GM19238 (cell line): ENCODE measurements at regions not wholly inside any gene's neighbourhood (a gene's known extent, or its start where the extent isn't known, plus 50 kb on each side); places are given as distances from the start of the nearest gene placed in this dataset.
A peak's percentile ranks its signal among the peaks of the same experiment; 100 is the strongest.
"Not testable (repeated sequence)": the region's sequence is repeated elsewhere in the genome, so short reads cannot be mapped to it uniquely, and the experiment has no call there.

Source experiments
- DNase-seq: peaks from one replicate; pipeline ENCODE4 v3.0.0; 2011; ENCODE audit warnings: low spot score; ENCODE audit not compliant: insufficient read length

DNA sequence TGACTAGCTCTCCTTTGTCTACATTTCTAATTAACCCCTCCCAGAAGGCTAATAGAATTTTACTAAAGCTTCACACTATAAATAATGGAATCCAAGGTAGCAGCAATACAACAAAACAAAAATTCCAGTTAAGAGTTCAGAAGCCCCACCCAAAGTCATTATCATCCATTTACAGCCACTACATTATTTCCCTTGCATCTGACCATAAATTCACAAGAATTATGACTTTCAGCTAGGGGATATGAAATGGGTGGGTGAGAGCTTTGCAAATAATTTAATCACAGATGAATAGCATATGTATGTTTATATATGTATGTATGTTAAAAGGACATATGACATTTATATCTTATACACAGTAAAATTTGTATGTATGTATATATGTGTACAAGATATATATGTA, 65.3 kb upstream of the PTGDR start:
- no peak for DNase-seq

DNA sequence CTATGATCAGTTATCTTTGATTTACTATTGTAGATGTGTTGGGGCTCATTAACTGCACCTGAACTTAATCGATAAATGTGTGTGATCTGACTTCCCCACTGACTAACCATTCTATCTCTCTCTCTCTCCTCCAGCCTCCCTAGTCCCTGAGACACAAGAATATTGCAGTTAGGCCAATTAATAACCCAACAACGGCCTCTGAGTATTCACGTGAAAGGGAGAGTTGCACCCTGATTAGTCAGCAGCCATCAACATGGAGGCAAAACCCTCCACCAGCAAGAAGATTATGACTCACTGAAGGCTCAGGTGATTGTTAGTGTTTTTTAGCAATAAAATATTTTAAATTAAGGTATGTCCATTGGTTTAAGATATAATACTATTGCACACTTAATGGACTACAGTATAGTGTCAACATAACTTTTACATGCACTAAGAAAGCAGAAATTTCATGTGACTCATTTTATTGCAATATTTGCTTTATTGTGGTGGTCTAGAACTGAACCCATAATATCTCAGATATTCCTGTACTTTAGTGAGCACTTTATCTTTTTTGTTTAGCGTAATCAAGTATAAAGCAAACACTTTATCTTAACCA, 77.1 kb upstream of the PTGDR start:
- DNase-seq = no peak

DNA sequence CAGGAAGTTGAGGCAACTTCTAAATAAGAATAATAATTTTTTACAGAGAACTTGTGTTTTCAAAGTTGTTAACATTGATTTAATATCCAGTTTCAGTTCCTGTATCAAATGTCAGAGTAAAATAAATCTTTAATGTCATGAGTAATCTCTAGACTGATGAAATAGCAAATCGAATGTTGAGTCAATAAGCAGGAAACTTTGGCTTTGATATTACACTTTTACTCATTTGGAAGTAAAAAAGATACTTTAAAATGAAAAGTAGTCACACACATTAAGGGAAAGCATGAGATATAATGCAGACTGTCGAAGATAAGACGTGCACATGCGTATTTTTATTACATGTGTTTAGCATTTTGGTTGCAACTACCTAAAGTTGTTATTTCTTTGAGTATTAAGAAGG, 78.2 kb upstream of the PTGDR start:
- DNase-seq = no peak

DNA sequence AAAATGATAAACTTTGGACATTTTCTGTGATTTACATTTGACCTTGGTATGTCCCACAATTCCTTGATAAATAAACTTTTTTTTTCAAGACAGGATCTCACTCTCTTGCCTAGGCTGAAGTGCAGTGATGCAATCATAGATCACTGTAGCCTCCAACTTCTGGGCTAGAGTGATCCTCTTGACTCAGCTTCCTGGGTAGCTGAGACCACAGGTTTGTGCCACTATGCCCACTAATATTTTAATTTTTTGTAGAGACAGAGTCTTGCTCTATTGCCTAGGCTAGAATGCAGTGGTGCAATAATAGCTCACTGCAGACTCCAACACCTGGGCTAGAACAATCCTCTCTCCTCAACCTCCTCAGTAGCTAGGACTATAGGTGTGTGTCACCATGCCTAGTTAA, 79.1 kb upstream of the PTGDR start:
- DNase-seq = no peak

DNA sequence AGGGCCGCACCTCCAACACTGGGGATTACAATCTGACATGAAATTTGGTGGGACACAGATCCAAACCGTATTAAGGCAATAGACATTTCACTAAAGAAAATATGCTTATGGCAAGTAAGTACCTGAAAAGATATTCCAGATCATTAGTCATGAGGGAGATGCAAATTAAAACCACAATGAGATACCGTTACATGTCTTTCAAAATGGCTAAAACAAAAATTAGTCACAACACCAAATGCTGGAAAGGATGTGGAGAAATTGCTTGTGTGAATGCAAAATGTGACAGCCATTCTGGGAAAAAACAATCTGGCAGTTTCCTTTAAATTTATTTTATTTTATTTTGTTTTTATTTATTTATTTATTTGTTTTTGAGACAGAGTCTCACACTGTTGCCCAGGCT, 82.3 kb upstream of the PTGDR start:
- DNase-seq = no peak

DNA sequence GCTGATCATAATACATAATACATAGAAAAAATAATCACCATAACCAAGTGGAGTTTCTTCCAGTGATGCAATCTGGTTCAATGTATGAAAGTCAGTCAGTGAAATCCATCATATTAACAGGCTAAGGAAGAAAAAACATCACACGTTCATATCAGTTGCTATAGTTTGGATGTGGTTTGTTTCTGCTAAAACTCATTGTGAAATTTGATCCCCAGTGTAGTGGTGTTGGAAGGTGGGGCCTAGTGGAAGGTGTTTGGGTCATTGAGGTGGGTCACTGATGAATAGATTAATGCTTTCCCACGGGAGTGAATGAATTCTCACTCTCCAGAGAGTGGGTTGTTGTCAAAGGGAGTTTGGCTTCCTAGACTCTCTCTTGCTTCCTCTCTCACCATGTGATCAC, 84.6 kb upstream of the PTGDR start:
- DNase-seq = no peak

DNA sequence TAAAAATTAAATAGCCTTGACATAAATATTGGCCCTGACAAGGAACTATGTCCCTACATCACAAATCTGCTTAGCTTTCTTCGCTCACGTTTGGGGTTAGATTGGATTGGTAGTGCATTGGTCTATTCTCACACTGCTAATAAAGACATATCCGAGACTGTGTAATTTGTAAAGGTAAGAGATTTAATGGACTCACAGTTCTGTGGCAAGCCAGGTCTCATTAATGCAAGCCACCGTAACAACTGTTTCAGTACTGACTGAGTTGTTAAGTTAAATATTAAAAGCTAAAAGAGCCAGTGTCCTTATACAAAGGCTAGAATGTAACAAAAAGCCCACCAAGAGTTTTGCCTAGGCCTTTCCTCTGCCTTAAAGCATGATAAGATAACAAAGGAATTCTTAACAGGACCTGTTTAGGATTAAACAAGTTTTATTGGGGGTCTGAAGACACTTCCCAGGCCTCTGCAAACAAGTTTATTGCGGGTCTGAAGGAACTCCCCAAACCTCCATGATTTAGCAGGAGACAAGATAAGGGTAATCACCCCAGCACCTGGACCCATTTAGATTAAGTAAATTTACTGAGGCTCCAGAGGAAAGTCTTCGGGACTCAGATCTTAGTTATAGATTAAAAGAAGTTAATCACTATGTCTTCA, 88.2 kb upstream of the PTGDR start:
- no peak for DNase-seq

DNA sequence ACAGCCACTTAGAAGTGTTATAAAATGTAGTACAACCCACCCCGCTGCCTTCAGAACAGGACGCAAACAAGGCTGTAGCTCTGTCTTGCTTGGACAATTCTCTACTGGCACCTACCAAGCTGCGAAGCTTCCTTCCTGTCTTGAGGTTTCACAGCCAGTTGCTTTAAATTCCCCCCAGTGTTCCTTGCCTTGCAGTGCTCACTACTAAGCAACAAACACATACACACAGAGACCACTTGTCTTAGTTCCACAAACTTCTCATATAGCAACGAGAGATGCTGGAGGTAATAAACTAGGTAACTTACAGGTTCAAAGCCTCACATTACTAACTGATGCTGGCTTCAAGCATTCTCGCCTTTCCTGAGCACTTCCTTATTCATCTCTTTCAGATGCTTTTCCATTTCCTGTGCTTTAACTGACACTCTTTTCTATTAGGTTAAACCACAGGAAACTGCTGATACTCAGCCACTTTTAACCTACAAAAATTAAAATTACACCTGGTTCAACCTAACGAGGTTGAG, 91.5 kb upstream of the PTGDR start:
- DNase-seq = peak; percentile 26

DNA sequence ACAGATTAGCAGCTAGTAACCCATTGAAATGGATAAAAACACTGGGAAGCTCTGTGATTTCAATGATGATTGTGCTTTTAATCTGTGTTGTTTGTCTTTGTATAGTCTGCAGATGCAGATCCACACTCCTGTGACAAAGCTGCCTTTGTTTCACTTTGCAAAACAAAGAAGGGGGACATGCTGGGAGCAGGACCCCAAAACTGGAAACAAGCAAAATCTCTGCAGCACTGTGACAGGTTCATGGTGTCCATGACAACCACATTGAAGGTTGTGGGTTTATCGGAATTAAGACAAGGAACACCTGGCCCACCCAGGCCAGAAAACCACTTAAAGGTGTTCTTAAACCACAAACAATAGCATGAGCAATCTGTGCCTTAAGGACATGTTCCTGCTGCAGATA, 95.6 kb upstream of the PTGDR start:
- DNase-seq = not testable (repeated sequence)

DNA sequence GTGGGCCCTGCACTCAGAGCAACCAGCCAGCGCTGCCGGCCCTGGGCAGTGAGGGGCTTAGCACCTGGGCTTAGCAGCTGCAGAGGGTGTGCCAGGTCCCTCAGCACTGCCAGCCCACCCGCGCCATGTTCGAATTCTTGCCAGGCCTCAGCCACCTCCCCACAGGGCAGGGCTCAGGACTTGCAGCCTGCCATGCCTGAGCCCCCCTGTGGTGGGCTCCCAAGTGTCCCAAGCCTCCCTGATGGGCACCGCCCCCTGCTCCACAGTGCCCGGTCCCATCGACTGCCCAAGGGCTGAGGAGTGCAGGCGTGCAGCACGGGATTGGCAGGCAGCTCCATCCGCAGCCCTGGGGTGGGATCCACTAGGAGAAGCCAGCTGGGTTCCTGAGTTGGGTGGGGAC, 98.0 kb upstream of the NID2 start:
- DNase-seq = no peak

DNA sequence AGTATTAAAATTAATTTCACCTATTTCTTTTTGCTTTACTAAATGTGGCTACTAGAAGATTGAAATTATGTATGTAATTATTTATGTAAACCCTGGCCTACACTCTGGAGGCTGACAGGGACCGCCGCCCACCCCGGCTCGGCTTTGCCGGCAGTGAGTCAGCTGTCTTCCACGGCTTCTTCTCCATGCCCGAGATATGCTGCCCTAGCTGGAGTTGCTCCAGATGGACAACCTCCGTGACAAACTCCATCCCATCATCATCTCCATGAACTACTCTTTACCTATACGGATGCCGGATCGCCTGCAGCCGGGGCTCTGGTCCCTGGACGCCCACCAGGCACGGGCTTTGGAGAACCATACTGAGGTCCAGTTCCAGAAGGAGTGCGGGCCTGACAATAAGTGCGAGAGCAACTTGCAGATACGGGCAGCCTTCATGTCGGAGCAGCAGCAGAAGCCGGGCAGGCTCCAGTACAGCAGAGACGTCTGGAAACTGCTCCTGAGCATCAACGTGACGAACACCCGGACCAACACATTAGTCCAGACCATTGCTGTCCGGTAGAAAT, 86.9 kb upstream of the NID2 start:
- DNase-seq = no peak

DNA sequence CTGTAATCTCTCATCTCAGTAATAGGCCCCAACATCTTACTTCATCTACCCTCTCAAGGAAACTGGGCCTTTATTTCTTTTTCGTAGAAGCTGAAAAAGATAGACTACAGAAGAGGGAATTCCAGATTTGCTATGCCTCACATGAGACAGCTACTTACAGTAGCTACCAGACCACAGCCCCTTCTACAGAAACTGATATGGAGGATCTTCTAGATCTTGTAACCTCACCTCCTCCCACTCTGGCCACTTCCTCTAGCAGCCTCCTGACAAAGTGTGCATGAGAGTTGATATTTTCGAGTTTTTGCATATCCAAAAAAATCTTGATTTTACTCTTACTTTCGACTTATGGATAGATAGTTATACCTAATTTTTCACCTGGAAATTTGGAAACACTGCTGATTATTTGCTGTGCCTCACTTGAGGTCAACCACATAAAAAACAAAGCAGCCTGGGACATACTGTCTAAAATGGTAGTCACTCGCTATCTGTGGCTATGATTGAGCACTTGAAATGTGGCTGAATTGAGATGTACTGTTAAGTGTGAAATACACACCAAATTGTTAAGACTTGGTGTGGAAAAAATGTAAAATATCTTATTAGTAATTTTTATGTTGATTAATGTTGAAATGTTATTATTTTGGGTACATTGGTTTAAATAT, 86.3 kb upstream of the NID2 start:
- no peak for DNase-seq

DNA sequence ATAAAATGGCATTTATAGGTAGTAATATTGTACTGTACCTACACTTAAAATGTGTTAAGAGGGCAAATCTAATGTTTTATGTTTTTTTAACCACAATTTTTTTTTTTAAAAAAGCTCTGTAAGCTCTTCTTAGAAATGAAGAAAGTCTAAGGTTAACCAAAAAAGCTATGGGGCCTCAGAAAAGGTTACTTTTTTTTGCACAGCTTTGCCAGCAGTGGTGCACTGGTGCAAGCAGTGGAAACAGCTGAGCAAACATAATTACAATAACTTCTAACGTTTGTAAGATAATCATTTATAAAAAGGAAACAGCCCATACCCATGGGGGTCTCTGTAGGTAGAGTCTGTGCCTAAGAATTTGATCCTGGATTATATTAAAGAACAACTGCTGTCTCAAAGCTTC, 85.1 kb upstream of the NID2 start:
- DNase-seq = no peak

DNA sequence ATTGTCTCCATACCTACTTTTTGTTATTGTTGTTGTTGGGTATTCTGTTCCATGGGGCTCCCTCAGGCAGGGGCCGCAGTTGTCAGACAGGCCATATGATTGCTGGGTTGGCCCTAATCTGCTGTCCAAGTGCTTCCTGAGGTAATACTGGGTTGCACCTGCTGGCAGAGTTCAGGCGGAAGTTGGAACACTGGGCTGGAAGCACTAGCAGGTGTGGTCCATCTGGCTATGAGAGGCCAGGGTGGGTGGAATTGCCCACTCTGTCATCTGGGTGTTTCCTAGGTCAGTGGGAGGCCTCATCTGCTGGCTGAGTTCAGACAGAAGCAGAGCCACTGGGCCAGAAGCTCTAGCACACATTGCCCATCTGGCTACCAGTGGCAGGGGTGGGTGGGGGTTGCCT, 81.3 kb upstream of the NID2 start:
- no peak for DNase-seq

DNA sequence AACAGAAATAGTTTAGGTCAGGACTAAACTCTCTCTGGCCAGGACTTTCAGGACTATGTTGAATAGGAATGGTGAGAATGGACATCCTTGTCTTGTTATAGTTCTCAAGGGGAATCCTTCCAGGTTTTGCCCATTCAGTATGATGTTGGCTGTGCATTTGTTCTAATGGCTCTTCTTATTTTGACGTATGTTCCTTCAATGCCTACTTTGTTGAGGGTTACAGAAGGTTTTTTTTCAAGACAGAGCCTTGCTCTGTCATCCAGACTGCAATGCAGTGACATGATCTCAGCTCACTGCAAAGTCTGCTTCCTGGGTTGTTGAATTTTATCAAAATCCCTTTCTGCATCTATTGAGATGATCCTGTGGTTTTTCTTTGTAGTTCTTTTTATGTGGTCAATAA, 79.5 kb upstream of the NID2 start:
- no peak for DNase-seq

DNA sequence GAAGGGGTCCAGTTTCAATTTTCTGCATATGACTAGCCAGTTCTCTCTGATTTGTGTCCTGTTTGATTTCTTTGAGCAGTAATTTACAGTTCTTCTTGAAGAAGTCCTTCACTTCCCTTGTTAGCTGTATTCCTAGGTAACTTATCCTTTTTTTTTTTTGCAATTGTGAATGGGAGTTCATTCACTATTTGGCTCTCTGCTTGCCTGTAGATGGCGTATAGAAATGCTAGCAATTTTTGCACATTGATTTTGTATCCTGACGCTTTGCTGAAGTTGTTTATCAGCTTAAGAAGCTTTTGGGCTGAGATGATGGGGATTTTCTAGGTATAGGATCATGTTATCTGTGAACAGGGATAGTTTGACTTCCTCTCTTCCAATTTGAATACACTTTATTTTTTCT, 77.6 kb upstream of the NID2 start:
- no peak for DNase-seq

DNA sequence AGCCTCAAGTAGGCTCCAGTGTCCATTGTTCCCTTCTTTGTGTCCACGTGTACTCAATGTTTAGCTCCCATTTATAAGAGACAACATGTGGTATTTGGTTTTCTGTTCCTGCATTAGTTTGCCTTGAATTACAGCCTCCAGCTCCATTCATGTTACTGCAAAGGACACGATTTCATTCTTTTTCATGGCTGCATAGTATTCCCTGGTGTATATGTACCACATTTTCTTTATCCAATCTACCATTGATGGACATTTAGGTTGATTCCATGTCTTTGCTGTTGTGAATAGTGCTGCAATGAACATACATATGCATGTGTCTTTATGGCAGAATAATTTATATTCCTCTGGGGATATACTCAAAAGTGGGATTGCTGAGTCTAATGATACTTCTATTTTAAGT, 75.2 kb upstream of the NID2 start:
- not testable (repeated sequence) for DNase-seq

DNA sequence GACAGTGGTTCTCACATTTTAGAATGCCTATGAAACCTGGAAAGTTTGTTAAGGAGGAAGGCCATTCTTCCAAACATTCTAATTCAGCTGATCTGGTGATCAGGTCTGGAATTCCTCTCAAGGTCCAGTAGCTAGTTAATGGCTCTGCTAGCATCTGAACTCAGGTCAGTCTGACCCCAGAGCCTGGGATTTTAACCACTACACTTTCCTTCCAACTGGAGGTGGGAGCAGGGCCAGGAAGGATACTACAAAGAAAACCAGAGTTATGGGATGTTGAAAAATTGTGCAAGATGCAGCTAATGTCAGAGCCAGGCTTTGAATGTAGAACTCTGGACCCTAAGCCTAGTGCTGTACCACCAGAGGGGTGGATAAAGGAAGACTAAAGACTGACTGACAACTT, 73.6 kb upstream of the NID2 start:
- no peak for DNase-seq

DNA sequence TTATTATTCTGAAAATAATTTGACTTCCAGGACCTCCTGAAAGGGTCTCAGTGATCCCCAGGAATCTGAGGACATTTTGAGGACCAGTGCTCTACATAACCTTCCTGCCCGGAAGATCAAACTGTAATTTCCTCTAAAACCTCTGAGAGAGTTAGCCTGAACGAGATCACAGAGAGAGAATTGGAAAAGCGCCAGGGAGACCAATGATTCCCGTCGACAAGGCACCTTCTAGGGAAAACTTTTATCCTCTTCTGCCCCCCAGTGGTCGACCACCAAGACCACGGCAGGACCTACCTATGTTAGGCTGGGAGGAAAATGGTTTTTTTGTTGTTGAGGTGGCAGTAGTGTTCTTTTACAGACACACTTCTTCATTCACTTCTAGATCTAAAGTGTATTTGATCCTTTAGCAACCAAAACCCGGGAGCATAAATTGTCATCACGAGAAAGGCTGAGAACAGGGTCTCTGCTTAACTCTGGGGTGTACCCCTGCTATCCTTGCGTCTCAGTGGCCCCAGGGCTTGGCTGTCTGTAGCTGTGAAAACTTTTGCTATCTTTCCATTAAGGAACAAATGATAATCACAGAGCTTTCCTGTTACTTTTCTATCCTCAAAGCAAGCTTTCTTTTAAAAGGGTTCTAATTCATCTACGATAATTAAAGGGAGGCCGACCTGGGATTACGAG, 62.9 kb upstream of the NID2 start:
- peak; percentile 39 for DNase-seq

DNA sequence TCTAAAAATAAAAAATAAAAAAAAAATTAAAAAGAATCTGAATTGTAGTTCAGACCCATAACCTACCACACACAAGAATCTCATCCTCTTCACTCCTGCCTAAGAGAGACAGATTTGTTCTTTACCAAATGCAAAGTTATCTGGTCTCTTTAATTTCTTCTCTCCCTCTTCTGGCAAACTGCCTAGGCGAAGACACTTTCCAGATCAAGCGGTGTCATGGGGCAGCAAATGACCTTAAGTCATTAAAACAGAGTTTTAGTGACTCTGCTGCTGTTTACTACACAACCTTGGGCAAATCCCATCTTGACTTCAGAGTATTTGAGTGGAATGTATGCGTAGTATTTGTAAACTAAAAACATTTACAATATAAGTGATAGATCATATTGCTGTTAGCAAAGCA, 60.9 kb upstream of the NID2 start:
- no peak for DNase-seq

DNA sequence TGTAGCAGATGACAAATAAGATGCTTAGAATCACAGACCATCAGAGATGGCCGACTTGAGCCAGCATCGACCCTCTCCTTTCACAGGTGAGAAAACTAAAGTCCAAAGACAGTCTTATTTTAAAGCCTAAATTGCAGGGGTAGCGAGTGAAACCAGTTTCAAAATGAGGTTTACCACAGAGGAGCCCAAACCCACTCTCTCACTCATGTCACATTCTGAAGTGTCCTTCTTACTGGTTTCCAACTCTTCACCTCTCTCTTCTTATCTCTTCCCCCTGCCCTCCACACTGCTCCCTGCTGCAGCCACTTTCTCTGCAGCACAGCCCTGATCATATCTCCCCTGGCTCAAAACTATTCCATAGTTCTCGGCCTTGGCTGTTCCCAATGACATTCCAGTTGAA, 57.0 kb upstream of the NID2 start:
- no peak for DNase-seq
